Naive thymus-derived CD4-positive, alpha-beta T cell (primary cell): ENCODE measurements at regions not wholly inside any gene's neighbourhood (a gene's known extent, or its start where the extent isn't known, plus 50 kb on each side); places are given as distances from the start of the nearest gene placed in this dataset.

Experiments
- ATAC-seq: fragments of 150-1000 bp; cut with Tn5 transposase; 2 replicates; pipeline ENCODE4 v1.10.0; 2021; ENCODE audit warnings: mild to moderate bottlenecking, moderate library complexity
- CTCF ChIA-PET: fragments of 350-600 bp; sonication (Branson Sonifier 250); formaldehyde crosslinking; loops from one replicate; lab custom pipeline; 2021; ENCODE audit warnings: antibody characterized with exemption; lab: Charles Lee
- POLR2A ChIA-PET: fragments of 350-600 bp; sonication (Branson Sonifier 250); formaldehyde crosslinking; loops from one replicate; lab custom pipeline; 2021; ENCODE audit warnings: antibody characterized with exemption, inconsistent platforms; lab: Charles Lee
- DNase-seq, 9 donors: peaks; one replicate each; pipeline versions ENCODE4 v3.0.0 to v3.0.0-alpha.2; 2020 to 2022; ENCODE audit warnings: mixed read lengths in 1 of 9
- H3K27ac ChIP-seq: one replicate; pipeline ENCODE4 v1.7.0; 2013; ENCODE audit warnings: mild to moderate bottlenecking, low read depth, low read length, moderate library complexity
- H3K27me3 ChIP-seq, 2 donors: one replicate each; pipeline ENCODE4 v1.7.0; 2013; ENCODE audit warnings: low read length in 2 of 2, mild to moderate bottlenecking in 2 of 2, moderate library complexity in 2 of 2; ENCODE audit not compliant: control insufficient read depth in 2 of 2, insufficient read depth in 2 of 2
- H3K36me3 ChIP-seq, 3 experiments: 1 replicate in 2 of 3; 2 replicates in 1 of 3; pipeline ENCODE4 v1.7.0; 2013; ENCODE audit warnings: low read length in 3 of 3, mild to moderate bottlenecking in 3 of 3, moderate library complexity in 1 of 3; ENCODE audit not compliant: insufficient read depth in 3 of 3, control insufficient read depth in 2 of 3
- H3K4me1 ChIP-seq, 2 donors: one replicate each; pipeline ENCODE4 v1.7.0; 2013; ENCODE audit warnings: low read length in 2 of 2, mild to moderate bottlenecking in 2 of 2, moderate library complexity in 1 of 2; ENCODE audit not compliant: control insufficient read depth in 2 of 2, insufficient read depth in 2 of 2
- H3K4me3 ChIP-seq: 2 replicates; pipeline ENCODE4 v1.7.0; 2013; ENCODE audit warnings: mild to moderate bottlenecking, low read length
- H3K9me3 ChIP-seq, 3 experiments: 1 replicate in 2 of 3; 2 replicates in 1 of 3; pipeline ENCODE4 v1.7.0; 2013; ENCODE audit warnings: low read length in 3 of 3; ENCODE audit not compliant: control insufficient read depth in 2 of 3
- H3K27ac Mint-ChIP-seq, 9 donors: one replicate each; pipeline ENCODE4 v1.8.0; 2020 to 2022; ENCODE audit warnings: mixed read lengths in 9 of 9, mild to moderate bottlenecking in 8 of 9, moderate library complexity in 5 of 9, inconsistent platforms in 2 of 9
- H3K27me3 Mint-ChIP-seq, 5 donors: one replicate each; pipeline ENCODE4 v1.8.0; 2021 to 2022; ENCODE audit warnings: mixed read lengths in 5 of 5, mild to moderate bottlenecking in 1 of 5
- H3K36me3 Mint-ChIP-seq, 5 donors: one replicate each; pipeline ENCODE4 v1.8.0; 2020 to 2022; ENCODE audit warnings: mixed read lengths in 5 of 5, mild to moderate bottlenecking in 3 of 5, inconsistent platforms in 1 of 5
- H3K4me1 Mint-ChIP-seq, 7 donors: one replicate each; pipeline ENCODE4 v1.8.0; 2020 to 2022; ENCODE audit warnings: mixed read lengths in 7 of 7, mild to moderate bottlenecking in 3 of 7, inconsistent platforms in 1 of 7
- H3K4me3 Mint-ChIP-seq, 10 donors: one replicate each; pipeline ENCODE4 v1.8.0; 2020 to 2022; ENCODE audit warnings: mild to moderate bottlenecking in 10 of 10, mixed read lengths in 10 of 10, moderate library complexity in 6 of 10, inconsistent platforms in 2 of 10
- H3K9me3 Mint-ChIP-seq, 11 donors: one replicate each; pipeline ENCODE4 v1.8.0; 2020 to 2022; ENCODE audit warnings: mixed read lengths in 11 of 11, mild to moderate bottlenecking in 4 of 11, inconsistent platforms in 1 of 11, moderate library complexity in 1 of 11
- intact Hi-C, 2 donors: fragments of 100-400 bp; cut with micrococcal nuclease; formaldehyde crosslinking; loops; one replicate each; pipeline ENCODE4 v1.15.1; 2023

GRCh38 chr5:174563899-174564298 lies 160.5 kb upstream of the MSX2 start:
- H3K9me3 Mint-ChIP-seq: peaks cover 0 to 4% (median 0%) of the 10 kb centered on the region in 11 donors
- no peaks in the 10 kb centered on the region for H3K4me1 ChIP-seq
- intact Hi-C loops: no loop called here
- no peak for DNase-seq
- no peaks in the 10 kb centered on the region for H3K9me3 ChIP-seq
- H3K27ac ChIP-seq: no peak overlapping the region
- H3K27me3 Mint-ChIP-seq: peaks cover 0 to 40% (median 24%) of the 10 kb centered on the region in 5 donors
- H3K36me3 ChIP-seq: no peaks in the 10 kb centered on the region
- no peaks in the 10 kb centered on the region for H3K36me3 Mint-ChIP-seq
- no peak overlapping the region for H3K4me3 ChIP-seq
- ChIA-PET POLR2A (no interaction called here), CTCF (no interaction called here)
- no peak overlapping the region for H3K27ac Mint-ChIP-seq
- no peaks in the 10 kb centered on the region for H3K4me1 Mint-ChIP-seq
- H3K27me3 ChIP-seq: no peaks in the 10 kb centered on the region
- H3K4me3 Mint-ChIP-seq: no peak overlapping the region
- no peak for ATAC-seq

GRCh38 chr5:174567506-174568141 lies 156.8 kb upstream of the MSX2 start:
- peaks cover 0 to 18% (median 14%) of the 10 kb centered on the region in 5 donors for H3K27me3 Mint-ChIP-seq
- H3K4me1 Mint-ChIP-seq: no peaks in the 10 kb centered on the region
- intact Hi-C loops: no loop called here
- H3K4me3 Mint-ChIP-seq: no peak overlapping the region
- DNase-seq: no peak
- H3K27ac Mint-ChIP-seq: no peak overlapping the region
- POLR2A ChIA-PET: no interaction called here
- H3K9me3 Mint-ChIP-seq: peaks cover 0 to 7% (median 0%) of the 10 kb centered on the region in 11 donors
- no peak overlapping the region for H3K4me3 ChIP-seq
- H3K4me1 ChIP-seq: no peaks in the 10 kb centered on the region
- no peaks in the 10 kb centered on the region for H3K36me3 Mint-ChIP-seq
- H3K36me3 ChIP-seq: no peaks in the 10 kb centered on the region
- no peaks in the 10 kb centered on the region for H3K9me3 ChIP-seq
- ATAC-seq: no peak
- CTCF ChIA-PET: no interaction called here
- no peaks in the 10 kb centered on the region for H3K27me3 ChIP-seq
- H3K27ac ChIP-seq: no peak overlapping the region

DNA sequence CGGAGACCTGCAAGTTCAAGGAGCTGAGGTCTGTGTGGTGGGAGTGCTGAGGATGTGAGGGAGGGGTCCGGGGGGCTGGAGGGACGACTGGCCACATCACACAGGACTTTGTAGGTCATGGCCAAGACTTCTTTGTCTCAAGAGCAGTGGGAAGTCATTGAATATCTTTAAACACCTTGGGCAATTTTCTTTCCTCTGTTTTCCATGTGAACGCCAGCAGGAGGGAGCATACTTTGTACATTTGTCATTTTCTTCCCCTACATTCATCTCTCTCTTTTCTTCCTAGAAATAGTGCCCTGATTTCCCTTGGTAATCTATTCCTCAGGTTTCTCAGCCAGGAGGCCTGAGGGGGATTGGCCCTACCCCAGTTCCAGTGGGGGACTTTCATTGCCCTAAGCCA lies 153.7 kb upstream of the MSX2 start:
- Mint-ChIP-seq H3K27me3 (peaks cover 0 to 20% (median 11%) of the 10 kb centered on the region in 5 donors), H3K36me3 (no peaks in the 10 kb centered on the region), H3K27ac (no peak overlapping the region), H3K9me3 (peaks cover 0 to 7% (median 0%) of the 10 kb centered on the region in 11 donors), H3K4me1 (no peaks in the 10 kb centered on the region), H3K4me3 (no peak overlapping the region)
- H3K27me3 ChIP-seq: no peaks in the 10 kb centered on the region
- H3K36me3 ChIP-seq: no peaks in the 10 kb centered on the region
- POLR2A ChIA-PET: no interaction called here
- H3K9me3 ChIP-seq: no peaks in the 10 kb centered on the region
- no peak overlapping the region for H3K27ac ChIP-seq
- intact Hi-C loops: no loop called here
- no peak for DNase-seq
- H3K4me1 ChIP-seq: no peaks in the 10 kb centered on the region
- CTCF ChIA-PET: no interaction called here
- ATAC-seq: no peak
- H3K4me3 ChIP-seq: no peak overlapping the region

- Mint-ChIP-seq H3K4me1 (no peaks in the 10 kb centered on the region), H3K27ac (no peak overlapping the region), H3K36me3 (no peaks in the 10 kb centered on the region), H3K27me3 (peaks cover 0 to 17% (median 7%) of the 10 kb centered on the region in 5 donors), H3K9me3 (peaks cover 0 to 5% (median 0%) of the 10 kb centered on the region in 11 donors), H3K4me3 (no peak overlapping the region)
- ChIA-PET POLR2A (no interaction called here), CTCF (no interaction called here)
- H3K9me3 ChIP-seq: no peaks in the 10 kb centered on the region
- H3K27ac ChIP-seq: no peak overlapping the region
- H3K4me3 ChIP-seq: no peak overlapping the region
- no peaks in the 10 kb centered on the region for H3K27me3 ChIP-seq
- ATAC-seq: no peak
- no peaks in the 10 kb centered on the region for H3K36me3 ChIP-seq
- intact Hi-C loops: no loop called here
- DNase-seq: no peak
- H3K4me1 ChIP-seq: no peaks in the 10 kb centered on the region
These were observed 152.6 kb upstream of the MSX2 start for GRCh38 chr5:174571662-174572397.

GRCh38 chr5:174572591-174572990 lies 151.8 kb upstream of the MSX2 start:
- no peaks in the 10 kb centered on the region for H3K4me1 ChIP-seq
- intact Hi-C loops: no loop called here
- no peaks in the 10 kb centered on the region for H3K36me3 ChIP-seq
- no peaks in the 10 kb centered on the region for H3K36me3 Mint-ChIP-seq
- H3K9me3 Mint-ChIP-seq: peaks cover 0 to 5% (median 0%) of the 10 kb centered on the region in 11 donors
- ChIA-PET POLR2A (no interaction called here), CTCF (no interaction called here)
- no peaks in the 10 kb centered on the region for H3K4me1 Mint-ChIP-seq
- ATAC-seq (no peak), DNase-seq (no peak)
- no peak overlapping the region for H3K4me3 ChIP-seq
- H3K27me3 ChIP-seq: no peaks in the 10 kb centered on the region
- no peak overlapping the region for H3K4me3 Mint-ChIP-seq
- H3K9me3 ChIP-seq: no peaks in the 10 kb centered on the region
- H3K27me3 Mint-ChIP-seq: peaks cover 0 to 17% (median 7%) of the 10 kb centered on the region in 5 donors
- no peak overlapping the region for H3K27ac ChIP-seq
- H3K27ac Mint-ChIP-seq: no peak overlapping the region

- Histone ChIP-seq H3K36me3 (no peaks in the 10 kb centered on the region), H3K27me3 (no peaks in the 10 kb centered on the region), H3K4me3 (no peak overlapping the region), H3K4me1 (no peaks in the 10 kb centered on the region), H3K27ac (no peak overlapping the region), H3K9me3 (no peaks in the 10 kb centered on the region)
- H3K4me3 Mint-ChIP-seq: no peak overlapping the region
- no peaks in the 10 kb centered on the region for H3K4me1 Mint-ChIP-seq
- no peaks in the 10 kb centered on the region for H3K36me3 Mint-ChIP-seq
- ATAC-seq (no peak), DNase-seq (no peak)
- intact Hi-C loops: no loop called here
- ChIA-PET CTCF (no interaction called here), POLR2A (no interaction called here)
- peaks cover 0 to 5% (median 0%) of the 10 kb centered on the region in 11 donors for H3K9me3 Mint-ChIP-seq
- no peak overlapping the region for H3K27ac Mint-ChIP-seq
- peaks cover 0 to 25% (median 7%) of the 10 kb centered on the region in 5 donors for H3K27me3 Mint-ChIP-seq
These were observed 151.0 kb upstream of the MSX2 start for GRCh38 chr5:174573221-174573994.
